Astrocyte (in vitro differentiated cells and primary cell): ENCODE measurements at regions not wholly inside any gene's neighbourhood (a gene's known extent, or its start where the extent isn't known, plus 50 kb on each side); places are given as distances from the start of the nearest gene placed in this dataset.

ENCODE experiments used
- DNase-seq: peaks from one replicate; pipeline ENCODE4 v3.0.0-alpha.2; 2010; ENCODE audit warnings: low read depth
- FAIRE-seq: peaks from 2 replicates; lab custom pipeline; 2011; peaks lifted over from hg19 to GRCh38; lab: Jason Lieb, UNC
- H2AFZ ChIP-seq: 2 replicates; pipeline ENCODE4 v1.6.0; 2012; ENCODE audit warnings: low read depth, low read length, inconsistent platforms
- H3K27ac ChIP-seq: 2 replicates; pipeline ENCODE4 v1.5.1; 2011; ENCODE audit warnings: low read depth, low read length, inconsistent platforms
- H3K27me3 ChIP-seq: 2 replicates; pipeline ENCODE4 v1.6.0; 2011; ENCODE audit warnings: low read length, inconsistent platforms; ENCODE audit not compliant: insufficient read depth
- H3K36me3 ChIP-seq: 2 replicates; pipeline ENCODE4 v1.5.1; 2011; ENCODE audit warnings: low read length, inconsistent platforms; ENCODE audit not compliant: insufficient read depth
- H3K4me1 ChIP-seq: 2 replicates; pipeline ENCODE4 v1.5.1; 2011; ENCODE audit warnings: low read length, inconsistent platforms; ENCODE audit not compliant: insufficient read depth
- H3K4me2 ChIP-seq: 2 replicates; pipeline ENCODE4 v1.6.0; 2012; ENCODE audit warnings: low read length, inconsistent platforms
- H3K4me3 ChIP-seq: 2 replicates; pipeline ENCODE4 v1.5.1; 2011; ENCODE audit warnings: low read depth, mild to moderate bottlenecking, low read length, inconsistent platforms; ENCODE audit not compliant: insufficient read depth
- H3K79me2 ChIP-seq: 2 replicates; pipeline ENCODE4 v1.6.0; 2012; ENCODE audit warnings: mild to moderate bottlenecking, low read length, inconsistent platforms; ENCODE audit not compliant: insufficient read depth
- H3K9ac ChIP-seq: 2 replicates; pipeline ENCODE4 v1.6.0; 2012; ENCODE audit warnings: mild to moderate bottlenecking, low read length, inconsistent platforms
- H3K9me3 ChIP-seq: 2 replicates; pipeline ENCODE4 v1.5.1; 2012; ENCODE audit warnings: low read depth, mild to moderate bottlenecking, low read length, inconsistent platforms; ENCODE audit not compliant: insufficient read depth
- H4K20me1 ChIP-seq: 2 replicates; pipeline ENCODE4 v1.6.0; 2012; ENCODE audit warnings: low read length, inconsistent platforms; ENCODE audit not compliant: insufficient read depth
- H3K27ac Mint-ChIP-seq: one replicate; pipeline ENCODE4 v1.8.0; 2021; ENCODE audit warnings: mild to moderate bottlenecking, mixed read lengths; ENCODE audit not compliant: unreplicated experiment
- H3K27me3 Mint-ChIP-seq: one replicate; pipeline ENCODE4 v1.8.0; 2021; ENCODE audit warnings: low read depth, mixed read lengths; ENCODE audit not compliant: unreplicated experiment
- H3K36me3 Mint-ChIP-seq: one replicate; pipeline ENCODE4 v1.8.0; 2021; ENCODE audit warnings: low read depth, mixed read lengths; ENCODE audit not compliant: unreplicated experiment
- H3K4me1 Mint-ChIP-seq: one replicate; pipeline ENCODE4 v1.8.0; 2021; ENCODE audit warnings: low read depth, mixed read lengths; ENCODE audit not compliant: unreplicated experiment
- H3K4me3 Mint-ChIP-seq: one replicate; pipeline ENCODE4 v1.8.0; 2021; ENCODE audit warnings: mild to moderate bottlenecking, moderate library complexity, mixed read lengths; ENCODE audit not compliant: unreplicated experiment
- H3K9me3 Mint-ChIP-seq: one replicate; pipeline ENCODE4 v1.8.0; 2021; ENCODE audit warnings: mild to moderate bottlenecking, mixed read lengths; ENCODE audit not compliant: unreplicated experiment
- CTCF ChIP-seq: IDR thresholded peaks from 2 replicates; pipeline ENCODE4 v1.5.1; 2011; ENCODE audit warnings: low read depth, mild to moderate bottlenecking, inconsistent platforms, low read length, moderate library complexity; ENCODE audit not compliant: insufficient read depth
- EZH2 ChIP-seq: IDR thresholded peaks from 2 replicates; pipeline ENCODE4 v1.6.1; 2012; ENCODE audit warnings: mild to moderate bottlenecking, low read length, inconsistent platforms; ENCODE audit not compliant: insufficient read depth

GRCh38 chr7:84291756-84292155 is 97.2 kb upstream of the SEMA3A start:
- Histone ChIP-seq H3K4me1 (no peaks in the 10 kb centered on the region), H3K4me3 (no peak overlapping the region), H3K79me2 (no peaks in the 10 kb centered on the region), H3K9ac (no peak overlapping the region), H3K9me3 (no peaks in the 10 kb centered on the region), H3K4me2 (no peak overlapping the region), H3K27ac (no peak overlapping the region), H3K27me3 (no peaks in the 10 kb centered on the region), H3K36me3 (no peaks in the 10 kb centered on the region), H4K20me1 (no peaks in the 10 kb centered on the region), H2AFZ (no peak overlapping the region)
- Mint-ChIP-seq H3K27me3 (no peaks in the 10 kb centered on the region), H3K36me3 (no peaks in the 10 kb centered on the region), H3K4me3 (no peak overlapping the region), H3K9me3 (no peaks in the 10 kb centered on the region), H3K4me1 (no peaks in the 10 kb centered on the region), H3K27ac (no peak overlapping the region)
- DNase-seq = no peak
- no peak for TF ChIP-seq EZH2
- TF ChIP-seq CTCF = no peak
- FAIRE-seq = no peak

GRCh38 chr7:84283798-84284197 is 89.2 kb upstream of the SEMA3A start:
- no peak for DNase-seq
- H3K36me3 Mint-ChIP-seq = no peaks in the 10 kb centered on the region
- H3K27me3 ChIP-seq = no peaks in the 10 kb centered on the region
- H3K9me3 ChIP-seq = no peaks in the 10 kb centered on the region
- no peaks in the 10 kb centered on the region for H3K4me1 Mint-ChIP-seq
- no peak overlapping the region for H3K27ac ChIP-seq
- no peak for FAIRE-seq
- no peak overlapping the region for H3K27ac Mint-ChIP-seq
- H3K27me3 Mint-ChIP-seq = no peaks in the 10 kb centered on the region
- no peaks in the 10 kb centered on the region for H4K20me1 ChIP-seq
- no peak overlapping the region for H3K4me3 Mint-ChIP-seq
- no peak overlapping the region for H3K4me2 ChIP-seq
- no peaks in the 10 kb centered on the region for H3K36me3 ChIP-seq
- H3K9ac ChIP-seq = no peak overlapping the region
- H3K79me2 ChIP-seq = no peaks in the 10 kb centered on the region
- no peaks in the 10 kb centered on the region for H3K4me1 ChIP-seq
- H3K4me3 ChIP-seq = no peak overlapping the region
- no peaks in the 10 kb centered on the region for H3K9me3 Mint-ChIP-seq
- TF ChIP-seq EZH2 = no peak
- no peak for TF ChIP-seq CTCF
- no peak overlapping the region for H2AFZ ChIP-seq

GRCh38 chr7:84281518-84281917 is 86.9 kb upstream of the SEMA3A start:
- FAIRE-seq = no peak
- TF ChIP-seq EZH2 = no peak
- Histone ChIP-seq H3K27ac (no peak overlapping the region), H2AFZ (no peak overlapping the region), H3K9me3 (no peaks in the 10 kb centered on the region), H4K20me1 (no peaks in the 10 kb centered on the region), H3K4me1 (no peaks in the 10 kb centered on the region), H3K9ac (no peak overlapping the region), H3K79me2 (no peaks in the 10 kb centered on the region), H3K4me3 (no peak overlapping the region), H3K36me3 (no peaks in the 10 kb centered on the region), H3K27me3 (no peaks in the 10 kb centered on the region), H3K4me2 (no peak overlapping the region)
- Mint-ChIP-seq H3K36me3 (no peaks in the 10 kb centered on the region), H3K27ac (no peak overlapping the region), H3K27me3 (no peaks in the 10 kb centered on the region), H3K9me3 (no peaks in the 10 kb centered on the region), H3K4me3 (no peak overlapping the region), H3K4me1 (no peaks in the 10 kb centered on the region)
- no peak for DNase-seq
